C1 segment of cervical spinal cord (tissue), 14 donors: ENCODE measurements at regions not wholly inside any gene's neighbourhood (a gene's known extent, or its start where the extent isn't known, plus 50 kb on each side); places are given as distances from the start of the nearest gene placed in this dataset.
"Not testable (repeated sequence)": the region's sequence is repeated elsewhere in the genome, so short reads cannot be mapped to it uniquely, and the experiment has no call there.

Experiments
- DNase-seq, 14 donors: peaks; one replicate each; lab custom pipeline; 2025; lab: John Stamatoyannopoulos, UW

DNA sequence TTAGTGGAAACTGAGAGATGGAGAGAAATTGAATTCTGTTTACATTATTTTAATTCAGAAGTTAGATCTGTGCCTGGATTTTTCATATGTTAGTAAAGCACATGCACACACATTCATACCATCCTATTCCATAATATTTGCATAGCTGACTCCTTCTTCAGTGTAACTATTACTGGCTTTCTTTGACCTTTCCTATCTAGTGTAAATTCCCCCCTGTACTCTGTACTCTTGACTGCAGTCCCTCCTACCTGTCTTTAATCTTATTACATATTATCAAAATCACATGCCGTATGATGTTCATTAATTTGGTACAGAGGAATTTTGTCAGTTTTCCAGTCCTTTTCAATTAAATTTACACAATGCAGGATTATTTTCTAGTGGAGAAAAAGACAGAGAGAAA is 417.0 kb upstream of the SOX5 start:
- no peak for DNase-seq

DNA sequence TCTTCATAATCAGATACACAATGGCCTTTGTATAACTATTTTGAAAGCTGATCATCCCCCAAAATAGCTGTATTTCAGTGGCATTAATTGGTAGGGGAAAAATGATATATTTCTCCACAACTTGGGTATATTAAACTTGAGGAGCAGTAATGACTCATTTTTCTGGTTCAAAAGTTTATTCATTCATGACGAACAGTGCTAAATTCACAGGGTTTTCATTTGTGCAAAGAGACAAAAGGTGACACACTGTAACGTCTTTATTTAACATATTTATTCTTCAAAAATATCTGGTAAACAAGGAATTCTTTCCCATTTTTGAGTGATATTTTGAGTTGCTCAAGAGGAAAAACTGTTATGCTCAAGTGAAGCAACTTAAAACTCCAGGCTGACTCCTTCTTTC is 415.5 kb upstream of the SOX5 start:
- DNase-seq, result no peak

DNA sequence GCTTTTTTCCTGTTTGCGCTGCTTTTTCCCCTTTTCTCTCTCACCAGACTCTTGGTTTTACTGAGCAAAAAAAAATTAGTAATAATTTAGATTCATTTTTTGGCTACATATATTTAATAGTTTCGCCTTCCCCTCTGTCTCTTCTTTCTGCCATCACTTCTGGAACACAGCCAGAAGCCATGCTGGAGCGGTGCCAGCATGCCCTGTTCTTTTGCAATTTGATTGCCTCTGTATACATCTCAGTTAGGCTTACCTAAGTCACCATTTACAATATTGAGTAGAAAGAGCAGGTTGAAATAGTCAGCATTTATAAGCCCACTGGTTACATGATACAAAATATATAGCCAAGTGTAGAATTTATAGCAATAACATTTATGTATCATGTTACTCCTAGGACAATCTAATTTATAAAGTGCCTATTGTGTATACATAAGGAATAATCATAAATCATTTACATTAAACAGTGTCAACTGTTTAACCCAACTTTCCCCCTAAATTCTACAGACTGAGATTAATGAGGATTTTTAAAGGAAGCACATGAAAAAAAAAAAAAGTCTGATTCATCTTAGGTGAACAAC is 413.8 kb upstream of the SOX5 start:
- no peak for DNase-seq

DNA sequence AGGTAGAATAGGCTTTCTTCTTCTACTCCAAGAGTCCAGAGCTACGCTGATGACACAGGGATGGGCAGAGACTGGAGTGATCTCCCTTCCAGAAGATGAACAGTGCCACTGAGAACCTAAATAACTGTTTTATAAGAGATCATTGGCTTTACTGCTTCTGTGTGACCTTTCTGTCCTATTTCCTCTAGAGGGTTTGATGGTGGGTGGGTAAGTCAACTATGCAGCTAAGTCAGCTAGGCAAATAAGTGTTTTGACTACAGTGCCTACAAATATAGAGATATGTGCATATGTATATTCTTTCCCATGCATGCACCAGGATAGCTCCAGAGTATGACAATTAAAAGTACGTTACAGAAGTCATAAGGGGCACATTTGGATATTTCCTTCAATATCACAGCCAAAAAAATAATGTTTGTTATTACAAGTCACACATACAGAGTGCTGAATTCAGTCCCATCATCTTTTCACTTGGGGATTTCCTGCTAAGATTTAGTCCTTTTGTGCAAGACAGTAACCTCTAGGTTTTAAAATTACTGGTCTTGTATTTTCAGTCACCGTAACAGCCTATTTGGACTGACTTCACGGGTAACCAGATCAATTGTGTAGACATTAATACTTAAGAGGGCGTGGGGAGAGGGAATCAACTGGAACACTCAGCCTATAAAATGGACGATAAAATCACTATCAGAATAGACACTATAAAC is 412.6 kb upstream of the SOX5 start:
- DNase-seq, result no peak

DNA sequence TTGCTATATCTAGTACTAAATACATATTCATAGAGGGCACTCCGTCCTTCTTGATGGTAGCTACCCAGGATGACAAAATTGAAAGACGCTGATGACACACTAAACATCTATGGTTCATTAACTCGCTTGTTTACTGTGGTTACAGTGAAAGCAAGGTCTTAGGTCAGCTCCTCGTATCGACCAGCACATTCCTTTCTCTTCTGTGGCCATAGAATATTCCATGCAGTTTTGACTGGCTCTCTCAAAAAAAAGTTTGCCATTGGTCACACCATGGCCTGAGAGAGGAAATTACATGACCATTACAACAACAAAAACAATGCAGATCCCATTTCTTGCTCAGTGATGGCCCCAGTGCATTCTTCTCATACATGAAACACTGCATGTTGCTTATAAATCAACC is 411.4 kb upstream of the SOX5 start:
- no peak for DNase-seq

DNA sequence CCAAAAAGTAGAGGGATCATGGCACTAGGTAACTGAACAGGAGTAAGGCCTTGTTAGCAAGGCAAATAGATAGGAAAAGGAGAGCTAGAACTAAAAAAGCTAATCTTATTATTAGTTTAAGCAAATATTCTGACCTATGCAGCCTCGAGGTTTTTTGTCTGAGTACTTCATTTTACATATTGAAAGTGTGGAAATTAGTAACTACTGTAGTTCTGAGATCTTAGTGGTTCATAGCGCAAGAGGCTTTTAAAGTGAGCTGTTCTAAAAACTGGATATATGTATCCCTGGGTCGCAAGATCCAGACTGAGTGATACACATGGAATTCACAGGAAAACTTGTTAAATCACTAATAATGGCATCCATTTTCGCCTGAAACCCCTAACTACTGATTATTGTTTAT is 411.0 kb upstream of the SOX5 start:
- DNase-seq, result no peak

DNA sequence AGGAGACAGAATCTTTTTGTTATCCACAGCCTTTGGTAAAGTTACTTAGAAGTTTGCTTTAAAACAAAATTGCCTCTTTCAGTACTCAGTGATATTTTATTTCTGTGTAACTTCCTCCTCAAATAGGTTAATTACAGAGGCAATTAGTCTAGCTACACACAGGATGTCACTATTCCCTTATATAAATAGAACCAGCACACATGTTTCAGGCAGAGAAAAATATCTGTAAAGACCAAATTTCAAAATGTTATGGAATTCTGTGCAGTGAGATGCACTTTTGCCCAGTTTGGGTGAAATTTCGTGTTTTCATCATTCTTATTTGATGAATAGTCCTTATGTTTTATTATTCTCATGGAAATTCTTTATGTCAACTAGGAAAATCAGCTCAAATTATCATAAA is 410.6 kb upstream of the SOX5 start:
- DNase-seq, result no peak

GRCh38 chr12:24359418-24359817 is 409.9 kb upstream of the SOX5 start:
- DNase-seq, result no peak

- no peak for DNase-seq
Observed at GRCh38 chr12:24356240-24356804, 406.9 kb upstream of the SOX5 start.

GRCh38 chr12:24352363-24352762 is 402.9 kb upstream of the SOX5 start:
- DNase-seq, result no peak

DNA sequence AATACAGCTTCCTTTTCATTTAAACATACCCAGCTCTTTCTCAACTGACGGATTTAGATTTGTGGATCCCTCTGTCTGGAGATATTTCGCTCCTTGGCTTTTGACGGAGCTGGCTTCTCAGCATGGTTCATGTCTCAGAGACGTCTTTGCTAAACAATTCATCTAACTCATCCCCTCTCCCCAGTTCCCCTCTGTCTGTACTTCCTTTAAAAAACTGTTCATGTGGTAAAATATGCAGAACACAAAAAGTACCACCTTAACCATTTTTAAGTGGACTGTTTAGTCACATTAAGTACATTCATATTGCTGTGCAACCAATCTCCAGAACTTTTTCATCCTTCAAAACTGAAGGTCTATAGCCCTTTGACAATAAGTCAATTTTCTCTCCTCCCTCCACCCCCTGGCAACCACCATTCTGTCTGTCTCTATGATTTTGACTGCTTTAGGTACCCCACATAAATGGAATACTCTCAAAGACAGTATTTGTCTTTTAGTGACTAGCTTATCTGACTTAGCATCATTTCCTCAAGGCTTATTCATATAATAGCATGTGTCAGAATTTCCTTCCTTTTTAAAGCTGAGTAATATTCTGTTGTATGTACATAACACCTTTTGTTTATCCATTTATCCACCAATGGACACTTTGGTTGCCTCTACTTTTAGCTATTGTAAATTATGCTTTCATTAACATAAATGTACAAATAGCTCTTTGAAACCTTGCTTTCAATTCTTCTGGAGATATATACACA is 399.8 kb upstream of the SOX5 start:
- no peak for DNase-seq

- DNase-seq, result not testable (repeated sequence)
Observed at GRCh38 chr12:24348180-24348579, 398.7 kb upstream of the SOX5 start.

- no peak for DNase-seq
Observed at GRCh38 chr12:24328261-24328660, 378.8 kb upstream of the SOX5 start.

DNA sequence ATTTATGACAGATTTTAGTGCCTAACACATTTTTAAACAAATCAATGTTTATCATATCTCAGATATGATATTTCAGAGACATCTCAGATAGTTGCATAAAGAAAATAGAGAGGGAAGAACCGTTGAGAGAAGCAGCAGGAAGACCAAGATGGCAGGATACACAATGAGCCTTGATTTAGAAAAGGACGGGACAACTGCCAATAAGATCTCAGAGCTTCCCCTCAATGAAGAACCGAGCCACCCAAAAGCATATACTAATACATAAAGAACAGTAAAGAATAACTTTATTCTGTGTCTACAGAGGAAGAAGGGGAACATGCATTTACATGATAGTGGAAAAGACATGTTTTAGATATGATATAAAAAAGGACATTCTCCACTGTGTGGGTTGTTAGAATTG is 375.9 kb upstream of the SOX5 start:
- no peak for DNase-seq

- DNase-seq, result no peak
Observed at GRCh38 chr12:24307716-24308335, 358.4 kb upstream of the SOX5 start.

DNA sequence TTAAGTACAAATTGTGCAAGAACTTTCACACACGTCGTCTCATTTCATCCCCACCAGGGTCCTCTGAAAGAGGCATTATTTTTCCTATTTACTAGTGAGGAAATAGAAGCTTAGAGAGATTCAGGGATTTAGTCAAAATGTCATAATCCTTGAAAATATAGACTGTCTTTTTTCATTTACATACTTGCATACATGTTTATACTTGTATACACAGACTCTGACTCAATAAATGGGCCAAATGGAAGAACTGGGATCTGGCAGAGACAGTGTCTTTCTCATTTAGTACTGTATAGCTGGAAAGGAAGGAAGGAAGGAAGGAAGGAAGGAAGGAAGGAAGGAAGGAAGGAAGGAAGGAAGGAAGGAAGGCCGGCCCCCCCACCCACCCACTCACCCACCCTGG is 357.7 kb upstream of the SOX5 start:
- no peak for DNase-seq

DNA sequence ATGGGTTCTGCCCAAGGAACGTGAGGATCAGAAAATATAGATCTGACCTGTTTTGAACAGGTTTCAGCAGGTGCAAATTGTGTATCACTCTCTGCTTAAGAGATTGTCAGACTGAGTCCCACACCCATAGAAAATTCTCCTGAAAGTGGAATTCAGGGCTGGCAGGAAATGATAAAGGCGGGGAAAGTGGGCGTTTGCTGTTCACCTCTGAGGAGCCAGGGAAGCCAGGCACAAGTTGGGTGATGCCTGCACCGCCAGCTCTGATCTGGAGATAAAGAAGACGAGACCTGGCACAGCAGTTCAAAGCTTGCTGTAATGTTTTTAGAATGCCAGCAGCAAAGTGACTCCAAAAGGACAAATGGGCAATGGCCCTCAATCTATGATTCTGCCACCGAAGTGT is 356.5 kb upstream of the SOX5 start:
- DNase-seq, result no peak

GRCh38 chr12:24304285-24304684 is 354.8 kb upstream of the SOX5 start:
- DNase-seq, result no peak

DNA sequence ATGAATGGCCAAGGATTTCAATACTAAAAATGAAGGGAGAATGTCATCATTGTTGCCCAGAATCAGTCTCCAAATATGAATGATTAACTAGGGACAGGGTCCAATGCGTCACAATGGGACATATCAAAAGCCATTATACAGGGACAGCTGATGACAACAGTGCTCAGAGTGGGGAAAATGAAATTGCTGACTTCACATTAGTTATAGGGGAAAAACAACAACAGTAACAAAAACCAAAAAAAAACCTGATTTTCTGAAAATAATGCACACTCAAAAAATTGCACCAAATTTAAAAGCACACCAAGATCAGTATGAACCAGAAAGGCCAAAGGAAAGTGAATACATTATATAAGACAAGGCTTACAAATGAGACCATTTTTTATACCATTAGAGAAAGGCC is 353.2 kb upstream of the SOX5 start:
- no peak for DNase-seq

DNA sequence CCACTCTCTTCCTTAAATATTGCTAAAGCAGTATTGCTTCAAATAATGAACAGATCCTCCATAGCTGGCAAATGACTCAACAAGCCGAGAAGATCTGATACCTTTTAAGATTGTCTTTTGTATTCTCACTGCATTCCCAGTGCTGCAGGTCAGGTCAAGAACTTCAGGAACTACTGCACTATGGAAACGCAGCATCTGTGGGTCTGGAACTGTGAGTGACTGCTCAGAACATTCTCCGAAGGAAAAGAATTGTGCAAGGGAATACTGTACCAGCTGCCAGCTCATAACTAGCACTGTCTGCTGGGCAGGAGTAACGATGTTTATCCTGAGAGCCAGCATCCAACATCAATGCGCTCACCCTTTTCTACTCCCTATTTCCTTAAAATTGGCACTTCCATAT is 348.0 kb upstream of the SOX5 start:
- DNase-seq, result no peak

- DNase-seq, result no peak
Observed at GRCh38 chr12:24293549-24293948, 344.1 kb upstream of the SOX5 start.

DNA sequence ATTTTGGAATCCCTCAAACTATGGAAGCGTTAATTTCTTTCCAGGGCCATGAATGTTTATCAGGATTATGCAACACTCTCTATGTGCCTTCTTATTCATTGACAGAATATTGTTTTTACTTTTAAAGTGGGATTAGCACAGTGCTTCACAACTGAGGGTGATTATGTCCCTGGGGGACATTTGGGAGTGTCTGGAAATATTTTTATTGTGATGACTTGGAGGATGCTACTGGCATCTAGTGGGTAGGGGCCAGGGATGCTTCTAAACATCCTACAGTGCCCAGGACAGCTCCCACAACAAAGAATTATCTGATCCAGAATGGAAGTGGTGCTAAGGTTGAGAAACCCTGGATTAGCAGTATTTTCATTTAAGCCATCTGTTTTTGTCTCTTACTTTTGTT is 338.5 kb upstream of the SOX5 start:
- no peak for DNase-seq
